SKM-1 treated with dmso at 0.1 percent for 144 hours (cell line): ENCODE measurements at regions not wholly inside any gene's neighbourhood (a gene's known extent, or its start where the extent isn't known, plus 50 kb on each side); places are given as distances from the start of the nearest gene placed in this dataset.
"Not testable (repeated sequence)": the region's sequence is repeated elsewhere in the genome, so short reads cannot be mapped to it uniquely, and the experiment has no call there.

Source experiments
- DNase-seq: peaks from one replicate; lab custom pipeline; 2025; ENCODE audit not compliant: unreplicated experiment; lab: John Stamatoyannopoulos, UW

- no peak for DNase-seq
Measured at GRCh38 chr4:189834616-189835015, 106.1 kb upstream of the FRG1 start.

- no peak for DNase-seq
Measured at GRCh38 chr4:189835505-189835904, 105.2 kb upstream of the FRG1 start.

GRCh38 chr4:189837471-189837870, 103.2 kb upstream of the FRG1 start:
- no peak for DNase-seq

GRCh38 chr4:189838821-189839497, 101.7 kb upstream of the FRG1 start:
- DNase-seq = no peak

GRCh38 chr4:189840356-189840755, 100.3 kb upstream of the FRG1 start:
- no peak for DNase-seq

- DNase-seq = no peak
Measured at GRCh38 chr4:189843413-189844009, 97.2 kb upstream of the FRG1 start.

- no peak for DNase-seq
Measured at GRCh38 chr4:189845145-189845846, 95.4 kb upstream of the FRG1 start.

GRCh38 chr4:189846094-189846493, 94.6 kb upstream of the FRG1 start:
- DNase-seq = not testable (repeated sequence)

- DNase-seq = not testable (repeated sequence)
Measured at GRCh38 chr4:189846608-189847007, 94.1 kb upstream of the FRG1 start.

GRCh38 chr4:189848672-189849071, 92.0 kb upstream of the FRG1 start:
- not testable (repeated sequence) for DNase-seq

- no peak for DNase-seq
Measured at GRCh38 chr4:189850239-189850856, 90.3 kb upstream of the FRG1 start.

- DNase-seq = no peak
Measured at GRCh38 chr4:189858435-189858834, 82.2 kb upstream of the FRG1 start.

- DNase-seq = no peak
Measured at GRCh38 chr4:189861101-189861500, 79.6 kb upstream of the FRG1 start.

GRCh38 chr4:189869236-189869635, 71.4 kb upstream of the FRG1 start:
- DNase-seq = no peak

- DNase-seq = no peak
Measured at GRCh38 chr4:189870511-189871234, 70.0 kb upstream of the FRG1 start.

- no peak for DNase-seq
Measured at GRCh38 chr4:189874591-189874990, 66.1 kb upstream of the FRG1 start.

GRCh38 chr4:189881190-189881589, 59.5 kb upstream of the FRG1 start:
- DNase-seq = not testable (repeated sequence)

GRCh38 chr4:189888407-189888806, 52.3 kb upstream of the FRG1 start:
- not testable (repeated sequence) for DNase-seq
